ENCODE measurements at regions not wholly inside any gene's neighbourhood (a gene's known extent, or its start where the extent isn't known, plus 50 kb on each side); places are given as distances from the start of the nearest gene placed in this dataset.

- TF ChIP-seq EZH2 (IDR thresholded peaks at IDR 0.05; ENCODE audit: borderline replicate concordance, low read length), result no peak
- TF ChIP-seq, protein P1, sequence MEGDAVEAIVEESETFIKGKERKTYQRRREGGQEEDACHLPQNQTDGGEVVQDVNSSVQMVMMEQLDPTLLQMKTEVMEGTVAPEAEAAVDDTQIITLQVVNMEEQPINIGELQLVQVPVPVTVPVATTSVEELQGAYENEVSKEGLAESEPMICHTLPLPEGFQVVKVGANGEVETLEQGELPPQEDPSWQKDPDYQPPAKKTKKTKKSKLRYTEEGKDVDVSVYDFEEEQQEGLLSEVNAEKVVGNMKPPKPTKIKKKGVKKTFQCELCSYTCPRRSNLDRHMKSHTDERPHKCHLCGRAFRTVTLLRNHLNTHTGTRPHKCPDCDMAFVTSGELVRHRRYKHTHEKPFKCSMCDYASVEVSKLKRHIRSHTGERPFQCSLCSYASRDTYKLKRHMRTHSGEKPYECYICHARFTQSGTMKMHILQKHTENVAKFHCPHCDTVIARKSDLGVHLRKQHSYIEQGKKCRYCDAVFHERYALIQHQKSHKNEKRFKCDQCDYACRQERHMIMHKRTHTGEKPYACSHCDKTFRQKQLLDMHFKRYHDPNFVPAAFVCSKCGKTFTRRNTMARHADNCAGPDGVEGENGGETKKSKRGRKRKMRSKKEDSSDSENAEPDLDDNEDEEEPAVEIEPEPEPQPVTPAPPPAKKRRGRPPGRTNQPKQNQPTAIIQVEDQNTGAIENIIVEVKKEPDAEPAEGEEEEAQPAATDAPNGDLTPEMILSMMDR (IDR thresholded peaks at IDR 0.05; ENCODE audit: low read length), result no peak
These were observed 362.2 kb downstream of the SMARCA1 start for GRCh38 chrX:129161108-129161507.

All from OCI-LY1 (cell line).